ENCODE measurements at regions not wholly inside any gene's neighbourhood (a gene's known extent, or its start where the extent isn't known, plus 50 kb on each side); places are given as distances from the start of the nearest gene placed in this dataset.
"Not testable (repeated sequence)": the region's sequence is repeated elsewhere in the genome, so short reads cannot be mapped to it uniquely, and the experiment has no call there.

- DNase-seq = not testable (repeated sequence)
Measured at GRCh38 chr1:244156617-244157016, 105.5 kb downstream of the ZBTB18 start.

GRCh38 chr1:244157731-244158438, 106.8 kb downstream of the ZBTB18 start:
- DNase-seq = no peak

GRCh38 chr1:244159646-244160045, 108.6 kb downstream of the ZBTB18 start:
- no peak for DNase-seq

- DNase-seq = no peak
Measured at GRCh38 chr1:244160455-244161235, 109.6 kb downstream of the ZBTB18 start.

GRCh38 chr1:244161236-244161510, 110.1 kb downstream of the ZBTB18 start:
- no peak for DNase-seq

- no peak for DNase-seq
Measured at GRCh38 chr1:244162786-244163530, 111.9 kb downstream of the ZBTB18 start.

- no peak for DNase-seq
Measured at GRCh38 chr1:244163861-244164510, 112.9 kb downstream of the ZBTB18 start.

GRCh38 chr1:244164511-244164890, 113.4 kb downstream of the ZBTB18 start:
- no peak for DNase-seq

GRCh38 chr1:244165021-244165420, 113.9 kb downstream of the ZBTB18 start:
- DNase-seq = no peak

- DNase-seq = no peak
Measured at GRCh38 chr1:244165701-244166100, 114.6 kb downstream of the ZBTB18 start.

- peak in 27 of 51 donors; percentile 2 to 66 (median 18) for DNase-seq
Measured at GRCh38 chr1:244171241-244171985, 120.3 kb downstream of the ZBTB18 start.

- no peak for DNase-seq
Measured at GRCh38 chr1:244173240-244173639, 122.2 kb downstream of the ZBTB18 start.

GRCh38 chr1:244173769-244174168, 122.7 kb downstream of the ZBTB18 start:
- no peak for DNase-seq

GRCh38 chr1:244174922-244175521, 123.9 kb downstream of the ZBTB18 start:
- no peak for DNase-seq

- DNase-seq = no peak
Measured at GRCh38 chr1:244176201-244176600, 125.1 kb downstream of the ZBTB18 start.

- no peak for DNase-seq
Measured at GRCh38 chr1:244180256-244180655, 129.2 kb downstream of the ZBTB18 start.

GRCh38 chr1:244181867-244182266, 130.8 kb downstream of the ZBTB18 start:
- DNase-seq = no peak

GRCh38 chr1:244183037-244183436, 132.0 kb downstream of the ZBTB18 start:
- no peak for DNase-seq

GRCh38 chr1:244186372-244186771, 135.3 kb downstream of the ZBTB18 start:
- DNase-seq = no peak

GRCh38 chr1:244187310-244187709, 136.2 kb downstream of the ZBTB18 start:
- peak in 31 of 51 donors; percentile 3 to 56 (median 14) for DNase-seq

GRCh38 chr1:244191581-244191980, 140.5 kb downstream of the ZBTB18 start:
- no peak for DNase-seq

Measured in hypothalamus (tissue), 51 donors.